ENCODE measurements at regions not wholly inside any gene's neighbourhood (a gene's known extent, or its start where the extent isn't known, plus 50 kb on each side); places are given as distances from the start of the nearest gene placed in this dataset.

DNA sequence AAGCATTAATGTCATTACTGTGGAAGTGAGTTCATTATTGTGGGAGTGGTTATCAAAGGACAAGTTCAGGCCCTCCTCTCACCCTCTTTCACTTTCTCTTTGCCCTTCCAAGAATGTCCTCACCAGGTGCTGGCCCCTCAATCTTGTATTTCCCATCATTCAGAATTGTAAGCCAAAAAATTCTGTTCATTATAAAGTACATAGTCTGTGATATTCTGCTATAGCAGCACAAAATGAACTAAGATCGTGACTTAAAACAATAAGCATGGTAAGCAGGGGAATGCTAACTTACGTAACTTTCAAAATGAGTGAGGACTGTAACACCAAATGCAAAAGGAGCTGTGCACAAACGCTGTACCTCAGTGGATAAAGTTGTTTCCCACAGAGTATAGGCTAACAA is 515.7 kb upstream of the BTBD3 start:
- DNase-seq (ENCODE audit: low spot score in 2 of 2): no peak
- WGBS, 2 donors: 91 to 93% methylated on average over 3 of the region's 3 CpGs
- intact Hi-C loops (cut with DNase I; ENCODE audit: low total_unique reads): no loop called here
- H3K4me3 ChIP-seq (ENCODE audit: low read depth, poor library complexity, severe bottlenecking): no peak overlapping the region
- TF ChIP-seq, protein P1, sequence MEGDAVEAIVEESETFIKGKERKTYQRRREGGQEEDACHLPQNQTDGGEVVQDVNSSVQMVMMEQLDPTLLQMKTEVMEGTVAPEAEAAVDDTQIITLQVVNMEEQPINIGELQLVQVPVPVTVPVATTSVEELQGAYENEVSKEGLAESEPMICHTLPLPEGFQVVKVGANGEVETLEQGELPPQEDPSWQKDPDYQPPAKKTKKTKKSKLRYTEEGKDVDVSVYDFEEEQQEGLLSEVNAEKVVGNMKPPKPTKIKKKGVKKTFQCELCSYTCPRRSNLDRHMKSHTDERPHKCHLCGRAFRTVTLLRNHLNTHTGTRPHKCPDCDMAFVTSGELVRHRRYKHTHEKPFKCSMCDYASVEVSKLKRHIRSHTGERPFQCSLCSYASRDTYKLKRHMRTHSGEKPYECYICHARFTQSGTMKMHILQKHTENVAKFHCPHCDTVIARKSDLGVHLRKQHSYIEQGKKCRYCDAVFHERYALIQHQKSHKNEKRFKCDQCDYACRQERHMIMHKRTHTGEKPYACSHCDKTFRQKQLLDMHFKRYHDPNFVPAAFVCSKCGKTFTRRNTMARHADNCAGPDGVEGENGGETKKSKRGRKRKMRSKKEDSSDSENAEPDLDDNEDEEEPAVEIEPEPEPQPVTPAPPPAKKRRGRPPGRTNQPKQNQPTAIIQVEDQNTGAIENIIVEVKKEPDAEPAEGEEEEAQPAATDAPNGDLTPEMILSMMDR (IDR thresholded peaks at IDR 0.05): no peak
- TF ChIP-seq POLR2A (IDR thresholded peaks at IDR 0.05): no peak

DNA sequence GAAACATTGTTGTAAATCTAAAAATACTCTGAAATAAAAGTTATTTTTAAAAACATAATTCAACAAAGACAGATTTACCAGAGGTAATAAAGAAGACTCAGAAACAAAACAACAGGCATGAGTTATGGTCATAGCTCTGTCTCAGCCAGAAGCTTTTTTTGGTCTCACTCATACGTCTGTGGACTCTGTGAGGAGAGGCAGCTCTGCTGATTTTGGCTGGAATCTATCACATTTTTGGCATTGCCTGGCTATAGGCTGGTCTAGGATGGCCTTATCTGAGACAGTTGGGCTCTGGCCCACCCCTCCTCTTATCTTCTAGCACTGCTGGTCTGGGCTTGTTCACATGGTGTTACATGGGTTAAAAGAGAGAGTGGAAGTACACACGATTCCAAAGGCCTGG is 514.0 kb upstream of the BTBD3 start:
- no peak for DNase-seq (ENCODE audit: low spot score in 2 of 2)
- H3K4me3 ChIP-seq (ENCODE audit: low read depth, poor library complexity, severe bottlenecking): no peak overlapping the region
- WGBS, 2 donors: 17 to 23% methylated on average over 2 of the region's 2 CpGs
- intact Hi-C loops (cut with DNase I; ENCODE audit: low total_unique reads): no loop called here
- TF ChIP-seq, protein P1 (IDR thresholded peaks at IDR 0.05): no peak
- no peak for TF ChIP-seq POLR2A (IDR thresholded peaks at IDR 0.05)

DNA sequence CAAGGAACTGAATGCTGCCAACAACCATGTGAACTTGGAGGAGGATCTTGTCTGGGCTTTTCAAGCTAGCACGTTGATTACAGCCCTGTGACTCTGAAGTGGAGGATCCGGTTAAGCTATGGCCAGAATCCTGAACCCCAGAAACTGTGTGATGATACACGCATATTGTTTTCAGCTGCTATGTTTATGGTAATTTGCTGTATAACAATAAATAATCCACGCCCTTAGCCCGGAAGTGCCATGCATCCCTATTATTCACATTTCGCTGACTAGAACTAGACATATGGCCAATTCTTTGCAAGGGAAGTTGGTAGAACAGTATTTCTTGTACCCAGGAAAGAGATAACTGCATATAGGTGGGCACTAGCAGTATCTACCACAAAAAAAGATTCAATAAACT is 510.8 kb upstream of the BTBD3 start:
- TF ChIP-seq, protein P1 (IDR thresholded peaks at IDR 0.05): no peak
- TF ChIP-seq POLR2A (IDR thresholded peaks at IDR 0.05): no peak
- no peak for DNase-seq (ENCODE audit: low spot score in 2 of 2)
- WGBS, 2 donors: 55 to 73% methylated on average over 6 of the region's 6 CpGs
- intact Hi-C loops (cut with DNase I; ENCODE audit: low total_unique reads): no loop called here
- H3K4me3 ChIP-seq (ENCODE audit: low read depth, poor library complexity, severe bottlenecking): no peak overlapping the region

DNA sequence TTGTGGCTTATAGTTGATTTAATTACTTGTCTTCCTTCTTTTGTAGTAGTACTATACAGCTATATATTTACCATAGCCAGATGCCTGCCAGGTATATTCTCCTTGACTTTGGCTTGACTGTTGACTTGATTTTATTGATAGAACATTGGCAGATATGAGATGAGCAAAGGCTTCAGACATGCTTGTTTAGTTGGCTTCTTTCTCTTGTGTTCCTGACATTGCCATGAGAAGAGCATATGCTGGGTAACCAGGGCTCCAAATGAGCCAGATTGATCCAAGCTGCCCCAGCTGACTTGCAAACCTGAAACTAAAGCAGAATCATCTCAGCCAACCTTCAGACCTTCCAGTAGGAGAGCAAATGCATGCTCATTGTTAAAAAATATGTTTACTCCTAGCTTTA is 508.1 kb upstream of the BTBD3 start:
- intact Hi-C loops (cut with DNase I; ENCODE audit: low total_unique reads): no loop called here
- TF ChIP-seq POLR2A (IDR thresholded peaks at IDR 0.05): no peak
- TF ChIP-seq, protein P1 (IDR thresholded peaks at IDR 0.05): no peak
- no peak overlapping the region for H3K4me3 ChIP-seq (ENCODE audit: low read depth, poor library complexity, severe bottlenecking)
- DNase-seq (ENCODE audit: low spot score in 2 of 2): no peak

DNA sequence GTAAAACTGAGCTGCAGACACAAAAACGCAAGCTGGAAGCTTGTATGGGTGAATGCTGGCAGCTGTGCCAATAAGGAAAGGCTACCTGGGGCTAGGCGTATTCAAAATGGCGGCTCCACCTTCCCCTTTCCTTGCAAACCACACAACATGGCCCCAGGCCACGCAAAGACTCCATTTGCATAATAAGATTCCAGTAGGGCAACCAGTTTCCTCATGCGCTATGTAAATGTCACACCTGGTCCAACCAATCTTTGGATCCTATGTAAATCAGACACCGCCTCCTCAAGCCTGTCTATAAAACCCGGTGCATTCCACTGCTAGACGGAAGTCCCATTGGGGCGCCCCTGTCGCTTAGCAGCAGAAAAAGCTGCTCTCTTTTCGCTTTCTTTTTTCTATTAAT is 505.9 kb upstream of the BTBD3 start:
- WGBS, 2 donors: 94 to 95% methylated on average over 11 of the region's 11 CpGs
- no peak overlapping the region for H3K4me3 ChIP-seq (ENCODE audit: low read depth, poor library complexity, severe bottlenecking)
- TF ChIP-seq, protein P1 (IDR thresholded peaks at IDR 0.05): no peak
- TF ChIP-seq POLR2A (IDR thresholded peaks at IDR 0.05): no peak
- no peak for DNase-seq (ENCODE audit: low spot score in 2 of 2)
- intact Hi-C loops (cut with DNase I; ENCODE audit: low total_unique reads): no loop called here

DNA sequence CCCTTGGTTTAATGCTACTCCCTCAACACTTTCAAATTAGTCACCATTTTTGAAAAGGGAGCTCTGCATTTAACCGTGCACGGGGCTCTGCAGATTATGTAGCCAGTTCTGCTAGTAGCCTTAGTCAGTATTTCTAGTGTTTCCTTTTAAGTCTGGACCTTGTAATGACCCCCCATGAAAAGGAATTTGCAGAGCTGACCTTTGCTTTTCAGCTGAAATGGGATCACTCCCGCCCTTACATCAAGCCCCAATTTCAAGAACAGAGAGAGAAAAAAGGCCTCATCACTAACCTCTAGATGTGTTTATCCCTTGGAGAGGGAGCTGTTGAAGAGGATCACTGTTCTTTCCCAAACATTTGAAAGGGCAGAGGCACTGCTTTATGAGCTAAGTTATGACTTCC is 490.7 kb upstream of the BTBD3 start:
- WGBS, 2 donors: 69 to 71% methylated on average over 3 of the region's 3 CpGs
- DNase-seq (ENCODE audit: low spot score in 2 of 2): no peak
- TF ChIP-seq POLR2A (IDR thresholded peaks at IDR 0.05): no peak
- TF ChIP-seq, protein P1 (IDR thresholded peaks at IDR 0.05): no peak
- no peak overlapping the region for H3K4me3 ChIP-seq (ENCODE audit: low read depth, poor library complexity, severe bottlenecking)
- intact Hi-C loops (cut with DNase I; ENCODE audit: low total_unique reads): no loop called here

Data from lower leg skin (tissue), 4 donors.